H1 (cell line): ENCODE measurements at regions not wholly inside any gene's neighbourhood (a gene's known extent, or its start where the extent isn't known, plus 50 kb on each side); places are given as distances from the start of the nearest gene placed in this dataset.

ENCODE experiments used
- POLR2AphosphoS5 ChIP-seq: IDR thresholded peaks from 2 replicates; pipeline ENCODE4 v1.6.1; 2011; ENCODE audit warnings: low read depth, low read length
- SP2 ChIP-seq: IDR thresholded peaks from 2 replicates; pipeline ENCODE4 v1.6.1; 2012; ENCODE audit warnings: mild to moderate bottlenecking, low read length, inconsistent platforms

DNA sequence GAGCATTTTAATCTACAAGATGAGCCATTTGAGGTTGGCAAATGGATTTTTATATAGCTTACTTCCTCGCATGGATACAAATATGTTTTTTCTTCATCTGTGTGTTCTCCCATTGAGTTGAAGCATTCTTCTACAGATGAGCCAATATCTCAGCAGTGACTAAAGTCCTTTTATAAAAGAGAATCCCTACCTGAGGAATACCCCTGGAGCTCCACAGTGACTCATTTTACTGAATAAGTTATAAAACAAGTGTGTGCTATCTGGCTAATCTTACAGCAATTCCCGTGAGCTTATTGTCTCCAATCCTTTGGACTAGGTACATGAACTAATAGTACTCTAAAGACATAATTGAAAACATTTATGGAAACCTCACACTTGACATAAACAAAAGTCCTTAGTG is 354.2 kb upstream of the BCHE start:
- no peak for TF ChIP-seq POLR2AphosphoS5
- TF ChIP-seq SP2 = no peak
